DLD1 (cell line): ENCODE measurements at regions not wholly inside any gene's neighbourhood (a gene's known extent, or its start where the extent isn't known, plus 50 kb on each side); places are given as distances from the start of the nearest gene placed in this dataset.
"Not testable (repeated sequence)": the region's sequence is repeated elsewhere in the genome, so short reads cannot be mapped to it uniquely, and the experiment has no call there.

ENCODE experiments used
- in situ Hi-C: cut with HindIII; loops from 2 replicates; pipeline ENCODE4 v1.10.0; 2017; ENCODE audit warnings: low sequenced_read_pairs

DNA sequence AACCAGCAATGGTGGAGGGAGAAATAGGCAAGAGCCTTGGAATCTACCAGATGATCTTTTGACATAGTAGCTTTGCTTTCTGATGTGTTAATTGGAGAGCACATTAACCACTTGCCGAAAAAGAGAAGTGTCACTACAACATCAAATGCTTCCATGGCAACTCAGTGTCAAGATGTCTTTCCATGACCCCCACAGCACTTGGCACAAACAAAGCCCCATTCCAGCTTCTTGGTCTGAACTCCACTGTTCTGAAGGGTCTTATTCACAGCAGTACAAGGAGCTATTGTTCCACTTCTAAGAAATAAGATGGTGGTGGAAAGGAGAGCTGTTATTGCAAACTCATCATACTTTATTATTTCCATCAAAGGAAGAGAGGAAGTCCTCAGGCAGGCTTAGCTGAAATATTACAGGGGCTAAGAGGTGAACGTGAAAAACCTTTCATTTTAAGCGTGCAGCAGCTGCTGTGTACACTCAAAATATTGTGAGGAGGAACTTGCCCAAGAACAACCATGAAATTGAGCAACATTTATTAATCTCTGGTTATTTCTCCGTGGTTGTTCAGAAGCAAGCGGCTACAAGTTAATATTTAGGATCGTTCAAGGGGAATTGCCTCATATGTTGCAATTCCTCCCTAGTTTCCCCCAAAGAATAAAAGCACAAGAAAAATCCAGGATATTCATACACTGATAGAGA is 354.8 kb upstream of the CELF2 start:
- in situ Hi-C loops = no loop called here

DNA sequence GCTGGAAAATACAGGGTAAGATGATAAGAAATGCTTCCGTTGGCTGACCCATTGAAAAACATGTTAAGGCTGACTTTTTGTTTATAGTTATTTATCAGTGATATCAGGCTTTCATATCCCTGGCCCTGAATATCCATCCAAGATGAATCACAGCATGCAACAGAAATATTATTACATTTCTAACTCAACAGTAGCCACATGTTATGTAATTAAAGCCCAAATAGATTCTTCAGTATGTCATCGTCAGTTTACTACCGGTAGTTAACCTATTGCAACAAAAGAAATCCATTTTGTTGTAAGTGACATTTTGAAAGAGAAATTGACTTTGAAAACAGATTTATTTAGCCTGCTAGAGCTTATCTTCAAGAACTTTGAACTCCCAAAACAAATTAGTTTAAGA is 354.1 kb upstream of the CELF2 start:
- in situ Hi-C loops = no loop called here

DNA sequence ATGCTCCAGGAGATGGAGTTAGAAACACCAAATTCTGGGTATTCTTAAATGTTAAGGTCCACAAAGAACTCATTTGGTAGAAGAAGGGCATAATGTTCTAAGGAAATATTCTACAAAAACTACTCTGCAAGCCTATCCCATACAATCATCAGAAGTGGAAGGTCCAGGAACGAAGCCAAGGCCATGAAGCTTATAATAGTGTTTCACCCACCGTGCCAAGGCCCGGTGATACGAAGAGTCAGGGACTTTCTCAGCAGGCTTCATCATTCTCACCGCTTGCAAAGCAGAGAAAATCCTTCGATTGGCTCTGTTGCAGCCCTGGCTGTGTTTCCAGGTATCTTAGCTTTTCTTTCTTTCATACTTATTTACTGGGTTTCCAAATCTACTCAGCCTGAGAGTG is 351.9 kb upstream of the CELF2 start:
- in situ Hi-C loops = no loop called here

DNA sequence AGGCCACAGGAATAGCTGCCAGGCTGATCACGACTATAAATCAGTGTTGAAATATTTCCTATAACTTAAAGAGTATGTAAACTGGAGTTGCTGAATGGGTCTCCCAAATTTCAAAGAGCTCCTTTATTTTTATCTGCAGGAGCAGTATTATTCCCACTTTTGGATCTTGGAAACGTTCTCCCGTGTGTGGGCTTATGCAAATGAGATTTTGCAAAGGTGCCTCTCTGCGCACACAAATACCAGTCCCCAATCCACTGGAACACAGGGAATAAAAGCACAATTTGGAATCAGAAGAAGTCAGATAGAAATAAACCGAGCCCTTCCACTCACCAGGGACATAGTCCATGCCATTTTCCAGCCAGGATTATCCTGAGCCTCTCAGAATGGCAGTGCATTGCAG is 350.2 kb upstream of the CELF2 start:
- in situ Hi-C loops = no loop called here

- in situ Hi-C loops = no loop called here
Measured at GRCh38 chr10:10676972-10677371, 340.7 kb upstream of the CELF2 start.

DNA sequence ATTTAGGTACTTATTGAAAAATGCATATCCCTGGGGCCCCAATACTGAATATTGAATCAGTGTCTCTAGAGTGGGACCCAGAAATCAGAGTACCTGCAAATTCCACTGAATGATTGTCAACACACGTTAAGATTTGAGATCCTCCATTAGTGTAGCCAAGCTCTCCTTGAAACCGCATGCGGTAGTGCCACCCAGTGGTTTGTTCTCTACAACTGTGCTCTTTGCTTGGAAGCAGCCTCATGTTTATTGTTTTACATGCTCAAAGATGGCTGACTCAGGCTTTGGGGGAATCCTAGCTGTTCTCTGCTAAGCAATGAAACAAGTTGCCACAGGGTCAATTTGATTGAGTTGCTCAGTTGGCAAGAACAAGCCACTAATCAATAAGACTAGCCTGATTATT is 340.2 kb upstream of the CELF2 start:
- in situ Hi-C loops = no loop called here

DNA sequence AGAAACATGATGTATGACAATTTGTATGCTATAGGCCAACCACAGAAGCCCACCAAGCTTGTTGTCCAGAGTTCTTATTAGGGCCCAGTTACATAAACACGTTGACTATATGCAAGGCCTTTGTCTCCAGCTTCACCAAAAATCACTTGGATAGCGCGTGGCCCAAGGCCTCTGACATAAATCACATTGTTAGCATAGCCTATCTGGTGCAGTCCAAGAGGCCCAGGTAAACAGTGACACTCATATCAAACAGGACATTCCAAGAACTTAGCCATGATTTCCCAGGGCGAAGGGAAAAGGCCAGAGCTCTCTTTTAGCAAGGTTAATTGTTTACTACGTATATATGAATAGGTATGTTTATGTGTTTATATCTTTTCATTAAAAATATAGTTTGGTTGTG is 337.2 kb upstream of the CELF2 start:
- in situ Hi-C loops = no loop called here

DNA sequence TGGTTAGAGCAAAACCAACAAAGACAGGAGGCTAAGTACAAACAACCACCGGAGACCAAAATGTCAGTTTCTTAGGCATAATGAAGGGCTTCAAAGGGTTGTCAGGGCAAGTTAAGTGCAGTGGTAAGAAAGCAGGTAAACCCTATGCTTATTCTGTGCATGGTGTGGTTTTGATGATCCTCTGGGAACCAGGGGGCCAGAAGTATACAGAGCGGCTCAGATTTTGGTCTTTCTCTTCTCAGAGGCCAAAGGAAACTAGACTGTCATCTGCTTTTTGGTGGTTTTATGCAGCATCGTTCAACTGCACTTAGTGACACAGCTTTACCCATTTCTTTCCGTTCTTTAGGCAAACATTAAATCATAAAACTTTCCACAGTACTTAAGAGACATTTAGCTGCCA is 332.7 kb upstream of the CELF2 start:
- in situ Hi-C loops = no loop called here

GRCh38 chr10:10685566-10685965 is 332.1 kb upstream of the CELF2 start:
- in situ Hi-C loops = no loop called here

DNA sequence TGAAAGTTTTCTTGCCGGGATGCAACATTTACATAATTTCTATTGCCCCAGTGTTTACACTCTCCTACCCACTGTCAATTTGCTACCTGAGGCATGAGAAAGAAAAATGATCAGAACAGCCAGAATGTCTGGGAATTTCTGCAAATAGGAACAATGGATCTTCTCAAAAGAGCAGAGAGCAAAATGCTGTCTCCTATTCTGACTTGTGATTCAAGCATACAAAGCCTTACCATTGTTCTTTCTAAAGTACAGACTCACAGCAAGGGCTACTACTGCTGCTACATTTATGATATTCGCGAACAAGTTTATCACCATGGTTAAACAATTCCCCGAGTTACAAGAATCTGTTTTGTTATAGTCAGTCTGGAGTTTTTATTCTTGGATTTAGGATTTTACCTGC is 329.9 kb upstream of the CELF2 start:
- in situ Hi-C loops = no loop called here

DNA sequence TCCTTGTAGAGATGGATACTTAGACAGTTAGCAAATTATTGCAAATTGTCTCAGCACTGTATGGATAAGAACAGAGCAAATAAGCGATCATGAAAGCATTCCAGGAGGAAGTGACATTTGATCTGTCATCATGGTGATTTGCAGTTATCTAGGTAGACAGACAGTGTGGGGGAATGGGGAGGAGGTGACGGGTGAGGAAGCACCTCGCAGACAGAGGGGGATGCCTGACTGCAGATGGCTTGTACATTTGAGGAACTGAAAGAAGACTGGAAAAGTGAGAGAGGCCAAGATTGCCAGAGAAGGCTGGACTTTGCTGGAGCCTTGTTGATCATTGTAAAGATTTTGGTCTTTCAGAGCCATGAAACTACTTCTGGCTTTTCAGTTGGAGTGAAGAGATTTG is 318.2 kb upstream of the CELF2 start:
- in situ Hi-C loops = no loop called here

GRCh38 chr10:10701084-10701611 is 316.5 kb upstream of the CELF2 start:
- in situ Hi-C loops = no loop called here

DNA sequence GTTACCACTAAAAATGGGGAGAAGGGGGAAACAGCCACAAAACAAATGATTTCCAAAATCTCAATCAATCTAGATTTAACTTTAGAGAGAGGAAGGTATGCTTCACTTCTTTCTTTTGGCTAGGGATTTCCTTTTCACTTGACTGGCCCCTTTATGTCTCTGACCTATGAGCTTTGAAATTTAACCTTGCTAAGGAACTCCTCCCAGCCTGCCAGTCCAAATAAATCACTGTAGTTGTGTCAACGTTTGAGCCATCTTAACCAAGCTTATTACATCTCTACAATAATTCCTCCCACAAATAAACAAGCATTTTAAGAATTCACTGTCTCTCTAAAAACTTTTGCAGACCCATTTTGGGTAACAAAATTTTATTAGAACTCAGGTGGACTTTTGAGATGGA is 315.5 kb upstream of the CELF2 start:
- in situ Hi-C loops = no loop called here

- in situ Hi-C loops = no loop called here
Measured at GRCh38 chr10:10703382-10703781, 314.3 kb upstream of the CELF2 start.

DNA sequence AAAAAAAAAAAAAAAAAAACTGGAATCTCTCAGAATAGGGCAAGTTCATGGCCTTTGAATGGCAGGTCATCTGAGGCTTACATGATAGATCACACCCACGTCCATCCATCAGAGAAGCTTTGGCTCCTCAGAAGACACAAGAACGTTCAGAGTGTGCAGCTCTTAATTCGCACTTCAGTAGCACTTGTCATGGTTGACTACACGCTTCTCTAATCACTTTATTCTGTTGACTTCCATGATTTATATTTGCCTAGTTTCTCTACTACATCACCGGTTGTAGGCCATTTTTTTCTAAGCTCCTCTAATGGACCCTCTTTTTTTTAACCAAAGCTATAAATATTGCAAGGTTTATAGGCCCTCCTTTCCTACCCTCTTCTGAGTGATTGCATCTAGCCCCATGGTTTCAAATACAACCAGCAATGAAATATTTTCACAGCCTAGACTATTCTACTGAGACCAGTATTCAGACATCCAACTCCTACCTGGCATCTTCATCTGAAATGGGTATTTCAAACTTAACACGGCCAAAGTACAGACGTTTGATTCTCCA is 305.4 kb upstream of the CELF2 start:
- in situ Hi-C loops = no loop called here

DNA sequence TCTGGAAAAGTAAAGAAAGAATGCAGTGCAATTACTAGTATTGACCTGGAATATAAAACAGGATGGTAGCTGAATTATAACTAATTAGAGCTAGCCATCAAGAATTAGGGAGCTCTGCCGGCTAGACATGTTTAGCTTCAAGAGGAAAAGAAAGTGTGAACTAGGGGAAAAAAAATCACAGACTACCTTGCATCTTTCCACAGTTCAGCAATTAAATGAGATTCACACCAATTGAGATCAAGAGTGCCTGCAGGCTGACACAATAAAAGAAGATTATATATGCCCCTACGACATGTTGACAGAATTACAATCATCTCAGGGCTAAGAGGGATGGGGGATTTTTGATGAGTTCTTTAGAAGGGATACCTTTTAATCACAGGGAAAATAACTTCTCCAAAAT is 303.3 kb upstream of the CELF2 start:
- in situ Hi-C loops = no loop called here

- in situ Hi-C loops = no loop called here
Measured at GRCh38 chr10:10716972-10717371, 300.7 kb upstream of the CELF2 start.

DNA sequence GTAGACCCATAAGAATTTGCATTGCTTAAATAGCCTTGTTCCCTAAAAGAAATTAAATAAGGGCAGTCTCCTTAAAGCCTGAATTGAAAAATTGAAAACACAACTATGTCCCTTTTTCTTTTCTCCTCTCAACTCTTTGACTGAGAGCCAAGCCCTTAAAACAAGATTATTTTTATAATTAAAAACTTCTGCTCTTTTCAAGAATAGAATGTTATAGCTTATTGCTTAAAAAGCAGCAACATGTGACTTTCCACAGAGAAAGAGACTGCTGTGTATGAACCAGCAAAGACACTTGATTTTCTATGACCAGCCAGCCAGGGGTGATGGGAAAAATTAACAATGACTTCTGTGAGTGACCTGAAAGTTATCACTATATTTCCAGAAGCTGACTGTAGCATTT is 295.2 kb upstream of the CELF2 start:
- in situ Hi-C loops = no loop called here

DNA sequence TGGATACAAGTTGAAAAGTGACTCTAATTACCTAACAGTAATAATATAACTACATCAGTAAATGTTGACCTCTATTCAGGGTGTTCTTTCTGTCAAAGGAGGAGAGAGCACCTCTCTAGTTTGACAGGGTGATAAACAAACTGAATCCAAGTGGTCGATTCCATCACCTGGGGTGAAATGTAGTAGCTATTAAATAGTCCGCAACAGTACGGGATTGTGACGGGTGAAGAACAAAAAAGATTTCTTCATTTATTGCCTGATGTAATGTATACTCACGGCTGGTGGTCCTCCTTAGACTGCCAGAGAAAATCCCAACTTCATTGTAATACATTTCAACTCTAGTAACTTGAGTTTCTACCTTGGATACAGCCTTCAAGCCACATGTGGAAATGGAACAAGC is 292.5 kb upstream of the CELF2 start:
- in situ Hi-C loops = no loop called here

DNA sequence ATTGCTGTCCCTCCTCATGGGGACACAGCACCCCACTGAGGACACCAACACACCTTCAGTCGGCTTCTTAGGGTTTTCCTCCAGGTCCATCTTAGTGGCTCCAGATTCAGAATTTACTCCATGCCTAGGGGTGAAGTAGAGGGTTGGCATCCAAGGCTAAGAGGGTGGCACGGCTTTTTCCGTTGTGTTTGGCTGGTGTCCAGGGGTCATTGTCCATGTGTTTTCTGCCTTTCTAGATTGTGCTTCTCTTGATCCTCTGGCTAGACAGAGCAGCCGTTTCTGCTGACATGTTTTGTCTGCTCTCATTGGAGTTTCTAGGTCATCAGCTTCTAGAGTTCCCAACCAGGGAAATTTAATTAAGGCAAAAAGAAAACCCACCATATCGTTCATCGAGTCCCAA is 291.6 kb upstream of the CELF2 start:
- in situ Hi-C loops = no loop called here

- in situ Hi-C loops = not testable (repeated sequence)
Measured at GRCh38 chr10:10727411-10727810, 290.3 kb upstream of the CELF2 start.

GRCh38 chr10:10727812-10728211 is 289.9 kb upstream of the CELF2 start:
- in situ Hi-C loops = no loop called here

GRCh38 chr10:10730471-10731043 is 287.1 kb upstream of the CELF2 start:
- in situ Hi-C loops = no loop called here
